SK-N-SH (cell line): ENCODE measurements at regions not wholly inside any gene's neighbourhood (a gene's known extent, or its start where the extent isn't known, plus 50 kb on each side); places are given as distances from the start of the nearest gene placed in this dataset.

Source experiments
- CTCF ChIA-PET: fragments of 300-600, 350-600 bp; formaldehyde crosslinking; extraction: SDS; loops from one replicate; lab custom pipeline; 2021; lab: Yijun Ruan, JAX
- POLR2A ChIA-PET: fragments of 350-600 bp; sonication (Branson Sonifier 250); formaldehyde crosslinking; extraction: SDS; loops from one replicate; lab custom pipeline; 2020; ENCODE audit warnings: antibody characterized with exemption, inconsistent platforms; lab: Yijun Ruan, JAX
- DNase-seq: peaks from one replicate; pipeline ENCODE4 v3.0.0; 2012
- H2AFZ ChIP-seq: fragments of 200-600 bp; sonication (generic); 2 replicates; pipeline ENCODE4 v1.8.1; 2016; ENCODE audit warnings: antibody characterized with exemption, mild to moderate bottlenecking, low read depth
- H3F3A ChIP-seq: fragments of 200-600 bp; sonication (generic); replicated peaks from 2 replicates; pipeline ENCODE3; 2016; ENCODE audit warnings: antibody characterized with exemption, mild to moderate bottlenecking; ENCODE audit not compliant: insufficient read depth
- H3K27ac ChIP-seq, 2 experiments: fragments of 200-500 bp in 1 of 2; fragments of 200-600 bp in 1 of 2; sonication (Bioruptor generic) in 1 of 2; sonication (generic), shearing (Covaris generic) in 1 of 2; 2 replicates each; pipeline versions ENCODE4 v1.5.1 to v1.6.1; 2014 to 2016; ENCODE audit warnings: low read depth in 2 of 2, inconsistent platforms in 1 of 2, low read length in 1 of 2, mild to moderate bottlenecking in 1 of 2, mixed read lengths in 1 of 2
- H3K27me3 ChIP-seq: fragments of 200-600 bp; sonication (generic), shearing (Covaris generic); 2 replicates; pipeline ENCODE4 v1.6.1; 2016; ENCODE audit warnings: mixed run types; ENCODE audit not compliant: insufficient read depth
- H3K36me3 ChIP-seq, 2 experiments: fragments of 200-500 bp in 1 of 2; fragments of 200-600 bp in 1 of 2; sonication (Bioruptor generic) in 1 of 2; sonication (generic) in 1 of 2; replicated peaks in 1 of 2; 2 replicates each; pipeline versions ENCODE3 to v1.5.1; 2014 to 2016; ENCODE audit warnings: low read length in 1 of 2, mild to moderate bottlenecking in 1 of 2; ENCODE audit not compliant: insufficient read depth in 2 of 2, control insufficient read depth in 1 of 2
- H3K4me1 ChIP-seq, 2 experiments: fragments of 200-500 bp in 1 of 2; fragments of 200-600 bp in 1 of 2; sonication (Bioruptor generic) in 1 of 2; sonication (generic), shearing (Covaris generic) in 1 of 2; 2 replicates each; pipeline versions ENCODE4 v1.5.1 to v1.6.1; 2014 to 2016; ENCODE audit warnings: low read depth in 1 of 2, low read length in 1 of 2, mixed run types in 1 of 2; ENCODE audit not compliant: insufficient read depth in 2 of 2, control insufficient read depth in 1 of 2
- H3K4me2 ChIP-seq: fragments of 200-600 bp; sonication (generic), shearing (Covaris generic); 2 replicates; pipeline ENCODE4 v1.6.1; 2017; ENCODE audit warnings: mixed run types
- H3K4me3 ChIP-seq, 2 experiments: fragments of 200-500 bp in 1 of 2; fragments of 200-600 bp in 1 of 2; sonication (Bioruptor generic) in 1 of 2; sonication (generic), shearing (Covaris generic) in 1 of 2; 2 replicates each; pipeline versions ENCODE4 v1.5.1 to v1.8.1; 2014 to 2016; ENCODE audit warnings: low read depth in 2 of 2, inconsistent platforms in 1 of 2, low read length in 1 of 2, mild to moderate bottlenecking in 1 of 2, mixed read lengths in 1 of 2, moderate library complexity in 1 of 2
- H3K79me2 ChIP-seq: fragments of 200-600 bp; sonication (generic); 2 replicates; pipeline ENCODE4 v1.8.1; 2017; ENCODE audit warnings: mild to moderate bottlenecking; ENCODE audit not compliant: insufficient read depth
- H3K9ac ChIP-seq: fragments of 200-600 bp; sonication (generic); 2 replicates; pipeline ENCODE4 v1.6.1; 2017; ENCODE audit warnings: mixed run types
- H3K9me2 ChIP-seq: fragments of 200-600 bp; sonication (generic); 2 replicates; pipeline ENCODE4 v1.6.1; 2017; ENCODE audit warnings: mixed run types
- H3K9me3 ChIP-seq: fragments of 200-600 bp; sonication (generic); 2 replicates; pipeline ENCODE4 v1.6.1; 2017; ENCODE audit warnings: mixed run types, mild to moderate bottlenecking, moderate library complexity
- H4K20me1 ChIP-seq: fragments of 200-600 bp; sonication (generic); 2 replicates; pipeline ENCODE4 v1.6.1; 2017; ENCODE audit warnings: mild to moderate bottlenecking, mixed run types; ENCODE audit not compliant: insufficient read depth
- EP300 ChIP-seq, 2 experiments: IDR thresholded peaks; 2 replicates each; pipeline versions ENCODE4 v1.4.0 to v1.6.1; 2012; ENCODE audit warnings: borderline replicate concordance in 1 of 2, low read depth in 1 of 2, low read length in 1 of 2
- FOXJ3 ChIP-seq: sonication (generic); formaldehyde crosslinking; IDR thresholded peaks from 2 replicates; pipeline ENCODE4 v1.5.1; 2020; ENCODE audit warnings: mild to moderate bottlenecking, missing genetic modification reagents
- GABPA ChIP-seq: IDR thresholded peaks from 2 replicates; pipeline ENCODE4 v1.4.0; 2012; ENCODE audit warnings: low read depth, mild to moderate bottlenecking
- MAX ChIP-seq: IDR thresholded peaks from 2 replicates; pipeline ENCODE4 v1.4.0; 2012; ENCODE audit warnings: low read depth
- MXI1 ChIP-seq: IDR thresholded peaks from 2 replicates; pipeline ENCODE4 v1.6.1; 2012; ENCODE audit warnings: mild to moderate bottlenecking, low read depth, low read length, improper control_type of control experiment
- POLR2AphosphoS5 ChIP-seq: IDR thresholded peaks from 2 replicates; pipeline ENCODE4 v1.6.1; 2012; ENCODE audit warnings: low read depth, low read length
- RCOR1 ChIP-seq: fragments of 150-350 bp; IDR thresholded peaks from 2 replicates; pipeline ENCODE4 v1.6.1; 2017; ENCODE audit warnings: antibody characterized with exemption, low read length
- RFX5 ChIP-seq: IDR thresholded peaks from 2 replicates; pipeline ENCODE4 v1.6.1; 2012; ENCODE audit warnings: mild to moderate bottlenecking, improper control_type of control experiment, low read length
- RXRA ChIP-seq: IDR thresholded peaks from 2 replicates; pipeline ENCODE4 v1.4.0; 2012; ENCODE audit warnings: low read depth, mild to moderate bottlenecking, borderline replicate concordance
- SMC3 ChIP-seq: IDR thresholded peaks from 2 replicates; pipeline ENCODE4 v1.6.1; 2012; ENCODE audit warnings: low read depth, low read length, improper control_type of control experiment
- TAF1 ChIP-seq: IDR thresholded peaks from 2 replicates; pipeline ENCODE4 v1.6.1; 2012; ENCODE audit warnings: low read depth, mild to moderate bottlenecking, low read length, moderate library complexity, borderline replicate concordance
- TCF12 ChIP-seq: IDR thresholded peaks from 2 replicates; pipeline ENCODE4 v1.4.0; 2012
- WGBS: methylation state at CpG from one replicate; pipeline ENCODE4 v1.1.6; 2017; ENCODE audit warnings: low lambda C conversion rate; 5-methylcytosine and 5-hydroxymethylcytosine counted together
- TF ChIP-seq, protein P1 (sequence below): fragments of 150-350 bp; IDR thresholded peaks from 2 replicates; pipeline ENCODE4 v1.6.1; 2017; ENCODE audit warnings: antibody characterized with exemption, low read length, low read depth, borderline replicate concordance
- TF ChIP-seq, protein P2 (sequence below): fragments of 200-600 bp; sonication (generic); IDR thresholded peaks from 2 replicates; pipeline ENCODE4 v1.6.1; 2017; ENCODE audit warnings: antibody characterized with exemption, mild to moderate bottlenecking, moderate library complexity
- TF ChIP-seq, protein P3 (sequence below): IDR thresholded peaks from 2 replicates; pipeline ENCODE4 v1.6.1; 2012; ENCODE audit warnings: mild to moderate bottlenecking, low read depth, low read length, moderate library complexity

- TF ChIP-seq TCF12 (no peak), SMC3 (no peak)
Observed at GRCh38 chr6:141088171-141088570, 1044.6 kb upstream of the GJE1 start (continued).

DNA sequence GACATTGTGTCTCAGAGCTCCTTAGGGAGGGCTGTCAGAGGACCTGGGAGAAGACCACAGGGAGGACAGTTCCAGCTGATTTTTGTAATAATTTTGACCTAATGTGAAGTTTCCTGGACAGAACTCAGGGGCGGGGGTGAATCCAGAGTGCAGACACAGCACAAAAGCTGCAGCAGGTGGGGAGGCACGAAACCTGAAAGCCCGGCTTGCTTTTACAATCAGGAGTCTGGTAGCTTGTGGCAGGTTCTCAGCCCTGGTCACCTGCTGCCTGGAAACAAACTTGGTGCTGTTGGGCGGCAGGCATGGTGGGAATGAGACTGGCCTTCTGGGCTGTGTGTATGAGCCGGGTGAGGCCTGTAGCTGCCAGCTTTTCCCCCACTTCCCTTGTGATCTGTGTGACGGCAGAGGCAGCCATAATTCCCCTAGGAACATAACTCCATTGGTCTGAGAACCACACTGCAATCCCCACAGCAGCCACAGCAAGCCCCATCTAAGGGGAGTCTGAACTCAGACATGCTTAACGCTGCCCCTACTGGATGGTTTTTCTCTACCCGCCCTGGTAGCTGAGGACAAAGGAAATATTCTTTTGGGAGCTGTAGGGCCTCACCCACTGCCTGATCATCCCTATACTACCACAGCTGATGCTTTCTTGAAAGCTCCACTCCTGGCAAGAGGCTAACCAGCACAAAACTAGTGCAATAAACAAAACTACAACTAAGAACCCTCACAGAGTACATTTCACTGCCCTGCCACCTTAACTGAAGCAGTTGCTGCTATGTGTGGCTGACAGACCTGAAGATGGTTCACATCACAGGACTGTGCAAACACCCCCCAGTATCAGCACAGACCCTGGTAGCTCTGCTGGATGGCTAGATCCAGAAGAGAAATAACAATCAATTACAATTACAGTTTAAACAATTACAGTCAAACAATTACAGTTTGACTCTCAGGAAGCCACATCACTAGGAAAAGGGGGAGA is 1055.1 kb upstream of the GJE1 start:
- no peaks in the 10 kb centered on the region for H3K9me2 ChIP-seq
- no peak overlapping the region for H3K4me2 ChIP-seq
- H3K4me1 ChIP-seq: no peaks in the 10 kb centered on the region; a peak in 1 of 4 replicates
- no peaks in the 10 kb centered on the region for H3K36me3 ChIP-seq
- no peak overlapping the region for H3K9ac ChIP-seq
- DNase-seq: peak; percentile 15
- CTCF ChIA-PET: interaction anchor here (1.2 kb wide), 1 partner anchor 9 kb away, joined by 4 read pairs; no protein-coding TSS in a partner anchor
- peak overlapping the region in 1 of 2 experiments; percentile 25; a peak in 1 of 4 replicates for H3K27ac ChIP-seq
- 14% methylated on average over 7 of the region's 8 CpGs for WGBS
- H3K27me3 ChIP-seq: no peaks in the 10 kb centered on the region
- peak overlapping the region; percentile 42; the same call in 1 of the 2 replicates for H2AFZ ChIP-seq
- no peak overlapping the region; a peak in 1 of 4 replicates for H3K4me3 ChIP-seq
- no peaks in the 10 kb centered on the region for H3F3A ChIP-seq
- no peaks in the 10 kb centered on the region for H4K20me1 ChIP-seq
- TF ChIP-seq POLR2AphosphoS5 (no peak), TCF12 (no peak), RCOR1 (no peak), MAX (no peak)
- TF ChIP-seq, protein P1, sequence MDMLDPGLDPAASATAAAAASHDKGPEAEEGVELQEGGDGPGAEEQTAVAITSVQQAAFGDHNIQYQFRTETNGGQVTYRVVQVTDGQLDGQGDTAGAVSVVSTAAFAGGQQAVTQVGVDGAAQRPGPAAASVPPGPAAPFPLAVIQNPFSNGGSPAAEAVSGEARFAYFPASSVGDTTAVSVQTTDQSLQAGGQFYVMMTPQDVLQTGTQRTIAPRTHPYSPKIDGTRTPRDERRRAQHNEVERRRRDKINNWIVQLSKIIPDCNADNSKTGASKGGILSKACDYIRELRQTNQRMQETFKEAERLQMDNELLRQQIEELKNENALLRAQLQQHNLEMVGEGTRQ: no peak
- TF ChIP-seq, protein P2, sequence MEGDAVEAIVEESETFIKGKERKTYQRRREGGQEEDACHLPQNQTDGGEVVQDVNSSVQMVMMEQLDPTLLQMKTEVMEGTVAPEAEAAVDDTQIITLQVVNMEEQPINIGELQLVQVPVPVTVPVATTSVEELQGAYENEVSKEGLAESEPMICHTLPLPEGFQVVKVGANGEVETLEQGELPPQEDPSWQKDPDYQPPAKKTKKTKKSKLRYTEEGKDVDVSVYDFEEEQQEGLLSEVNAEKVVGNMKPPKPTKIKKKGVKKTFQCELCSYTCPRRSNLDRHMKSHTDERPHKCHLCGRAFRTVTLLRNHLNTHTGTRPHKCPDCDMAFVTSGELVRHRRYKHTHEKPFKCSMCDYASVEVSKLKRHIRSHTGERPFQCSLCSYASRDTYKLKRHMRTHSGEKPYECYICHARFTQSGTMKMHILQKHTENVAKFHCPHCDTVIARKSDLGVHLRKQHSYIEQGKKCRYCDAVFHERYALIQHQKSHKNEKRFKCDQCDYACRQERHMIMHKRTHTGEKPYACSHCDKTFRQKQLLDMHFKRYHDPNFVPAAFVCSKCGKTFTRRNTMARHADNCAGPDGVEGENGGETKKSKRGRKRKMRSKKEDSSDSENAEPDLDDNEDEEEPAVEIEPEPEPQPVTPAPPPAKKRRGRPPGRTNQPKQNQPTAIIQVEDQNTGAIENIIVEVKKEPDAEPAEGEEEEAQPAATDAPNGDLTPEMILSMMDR: peak; percentile 48
- no peaks in the 10 kb centered on the region for H3K9me3 ChIP-seq
- no peaks in the 10 kb centered on the region for H3K79me2 ChIP-seq
- POLR2A ChIA-PET: no interaction called here

DNA sequence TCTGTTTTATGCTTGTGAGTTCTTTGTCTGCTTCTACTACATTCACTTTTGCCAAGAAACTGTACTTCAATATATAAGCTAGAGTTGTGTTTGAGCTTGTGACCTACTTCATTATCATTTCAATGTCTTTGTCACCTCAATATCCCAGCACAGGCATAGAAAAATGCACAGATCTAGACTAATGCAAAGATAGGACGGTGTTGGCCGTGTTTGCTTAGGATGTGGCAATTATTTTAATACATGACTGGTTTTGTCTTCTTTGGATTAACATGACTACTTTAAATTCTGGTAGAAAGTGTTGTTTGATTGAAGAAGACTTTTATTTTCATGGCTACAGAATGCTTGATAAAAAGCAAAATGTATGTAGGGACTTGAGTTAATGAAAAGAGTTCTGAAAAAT is 1075.0 kb upstream of the GJE1 start:
- Histone ChIP-seq H3K79me2 (no peaks in the 10 kb centered on the region), H3K27me3 (no peaks in the 10 kb centered on the region; the same call in 1 of the 2 replicates), H3K9me3 (no peaks in the 10 kb centered on the region), H3K27ac (no peak overlapping the region), H2AFZ (no peak overlapping the region), H3F3A (no peaks in the 10 kb centered on the region), H3K4me3 (no peak overlapping the region), H3K4me2 (no peak overlapping the region), H3K4me1 (no peaks in the 10 kb centered on the region), H4K20me1 (no peaks in the 10 kb centered on the region), H3K36me3 (no peaks in the 10 kb centered on the region), H3K9me2 (no peaks in the 10 kb centered on the region), H3K9ac (no peak overlapping the region)
- DNase-seq: no peak
- POLR2A ChIA-PET: no interaction called here
- WGBS: 28% methylated on average over 2 of the region's 2 CpGs
- CTCF ChIA-PET: no interaction called here
- TF ChIP-seq, protein P2: no peak
- no peak for TF ChIP-seq MXI1
- no peak for TF ChIP-seq RXRA
- TF ChIP-seq, protein P3, sequence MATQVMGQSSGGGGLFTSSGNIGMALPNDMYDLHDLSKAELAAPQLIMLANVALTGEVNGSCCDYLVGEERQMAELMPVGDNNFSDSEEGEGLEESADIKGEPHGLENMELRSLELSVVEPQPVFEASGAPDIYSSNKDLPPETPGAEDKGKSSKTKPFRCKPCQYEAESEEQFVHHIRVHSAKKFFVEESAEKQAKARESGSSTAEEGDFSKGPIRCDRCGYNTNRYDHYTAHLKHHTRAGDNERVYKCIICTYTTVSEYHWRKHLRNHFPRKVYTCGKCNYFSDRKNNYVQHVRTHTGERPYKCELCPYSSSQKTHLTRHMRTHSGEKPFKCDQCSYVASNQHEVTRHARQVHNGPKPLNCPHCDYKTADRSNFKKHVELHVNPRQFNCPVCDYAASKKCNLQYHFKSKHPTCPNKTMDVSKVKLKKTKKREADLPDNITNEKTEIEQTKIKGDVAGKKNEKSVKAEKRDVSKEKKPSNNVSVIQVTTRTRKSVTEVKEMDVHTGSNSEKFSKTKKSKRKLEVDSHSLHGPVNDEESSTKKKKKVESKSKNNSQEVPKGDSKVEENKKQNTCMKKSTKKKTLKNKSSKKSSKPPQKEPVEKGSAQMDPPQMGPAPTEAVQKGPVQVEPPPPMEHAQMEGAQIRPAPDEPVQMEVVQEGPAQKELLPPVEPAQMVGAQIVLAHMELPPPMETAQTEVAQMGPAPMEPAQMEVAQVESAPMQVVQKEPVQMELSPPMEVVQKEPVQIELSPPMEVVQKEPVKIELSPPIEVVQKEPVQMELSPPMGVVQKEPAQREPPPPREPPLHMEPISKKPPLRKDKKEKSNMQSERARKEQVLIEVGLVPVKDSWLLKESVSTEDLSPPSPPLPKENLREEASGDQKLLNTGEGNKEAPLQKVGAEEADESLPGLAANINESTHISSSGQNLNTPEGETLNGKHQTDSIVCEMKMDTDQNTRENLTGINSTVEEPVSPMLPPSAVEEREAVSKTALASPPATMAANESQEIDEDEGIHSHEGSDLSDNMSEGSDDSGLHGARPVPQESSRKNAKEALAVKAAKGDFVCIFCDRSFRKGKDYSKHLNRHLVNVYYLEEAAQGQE: no peak
- TF ChIP-seq TAF1: no peak
- no peak for TF ChIP-seq FOXJ3 (CRISPR knock-in tag)
- TF ChIP-seq RFX5: no peak
- no peak for TF ChIP-seq EP300 (IDR thresholded peaks at IDR 0.05; ENCODE audit: borderline replicate concordance in 1 of 2, low read depth in 1 of 2, low read length in 1 of 2)
- no peak for TF ChIP-seq GABPA
